Activated T-cell treated with anti-CD3 and anti-CD28 coated beads for 1 hour (primary cell): ENCODE measurements at regions not wholly inside any gene's neighbourhood (a gene's known extent, or its start where the extent isn't known, plus 50 kb on each side); places are given as distances from the start of the nearest gene placed in this dataset.

Experiments
- DNase-seq: peaks from one replicate; pipeline ENCODE4 v3.0.0-alpha.2; 2020; ENCODE audit warnings: low read depth

- no peak for DNase-seq
Measured at GRCh38 chr10:121099181-121099580, 248.0 kb downstream of the WDR11 start.

DNA sequence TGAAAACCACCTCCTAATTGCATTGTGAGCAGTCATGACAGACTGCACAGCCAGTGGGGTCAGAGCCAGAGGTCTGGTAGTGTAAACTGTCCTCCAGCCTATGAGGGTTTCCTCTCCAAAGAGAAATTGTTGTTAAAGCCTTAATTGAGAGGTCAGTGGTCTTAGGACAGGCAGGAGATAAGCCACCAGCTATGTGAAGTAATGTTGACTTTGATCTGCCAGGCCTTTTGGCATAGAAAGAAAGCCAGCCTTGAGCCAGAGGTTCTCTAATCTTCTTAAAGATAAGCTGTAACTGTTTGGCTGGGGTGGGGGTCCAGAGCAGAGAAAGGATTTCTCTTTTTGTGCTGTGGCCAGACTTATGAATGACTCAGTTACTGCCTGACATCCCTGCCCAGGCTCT, 248.4 kb downstream of the WDR11 start:
- no peak for DNase-seq

DNA sequence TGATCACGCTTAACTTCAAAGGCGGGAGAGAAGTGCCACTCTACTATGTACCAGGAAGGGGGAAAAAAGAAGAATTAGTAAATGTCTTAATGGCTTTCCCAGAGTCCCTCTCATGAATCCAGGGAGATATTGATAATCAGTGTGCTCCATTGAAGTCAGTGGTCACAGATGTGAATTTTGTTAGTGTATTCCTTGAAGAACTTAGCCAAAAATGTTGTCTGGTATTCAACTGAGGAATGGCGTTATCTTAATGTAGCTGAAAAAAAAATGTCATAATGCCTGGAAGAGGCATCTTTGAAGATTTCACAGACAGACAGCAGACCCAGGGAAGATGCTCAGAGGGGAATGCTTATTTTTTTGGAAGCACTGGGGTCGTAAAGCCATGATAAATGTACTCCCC, 250.4 kb downstream of the WDR11 start:
- DNase-seq, result no peak

- DNase-seq, result no peak
Measured at GRCh38 chr10:121102706-121103105, 251.5 kb downstream of the WDR11 start.

- no peak for DNase-seq
Measured at GRCh38 chr10:121104476-121105111, 253.4 kb downstream of the WDR11 start.

DNA sequence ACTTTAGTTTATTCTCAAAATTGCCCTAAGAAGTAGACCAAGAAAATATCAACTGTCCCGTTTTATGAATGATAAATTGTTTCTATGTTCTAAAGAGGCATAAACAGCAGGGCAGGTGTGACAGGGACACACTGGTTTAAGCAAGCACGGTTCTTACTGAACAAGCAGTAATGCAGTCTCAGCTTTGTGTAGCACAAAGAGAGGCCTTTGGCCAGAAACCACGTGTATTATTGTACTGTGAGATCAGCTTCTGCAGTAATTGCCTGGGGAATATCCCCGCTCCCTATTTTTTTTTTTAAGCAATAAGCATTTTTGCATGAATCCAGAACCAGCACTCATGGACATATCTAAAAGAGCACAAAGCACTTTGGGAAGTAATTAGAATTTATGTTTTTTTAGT, 255.4 kb downstream of the WDR11 start:
- no peak for DNase-seq

GRCh38 chr10:121108051-121108450, 256.9 kb downstream of the WDR11 start:
- DNase-seq, result no peak

DNA sequence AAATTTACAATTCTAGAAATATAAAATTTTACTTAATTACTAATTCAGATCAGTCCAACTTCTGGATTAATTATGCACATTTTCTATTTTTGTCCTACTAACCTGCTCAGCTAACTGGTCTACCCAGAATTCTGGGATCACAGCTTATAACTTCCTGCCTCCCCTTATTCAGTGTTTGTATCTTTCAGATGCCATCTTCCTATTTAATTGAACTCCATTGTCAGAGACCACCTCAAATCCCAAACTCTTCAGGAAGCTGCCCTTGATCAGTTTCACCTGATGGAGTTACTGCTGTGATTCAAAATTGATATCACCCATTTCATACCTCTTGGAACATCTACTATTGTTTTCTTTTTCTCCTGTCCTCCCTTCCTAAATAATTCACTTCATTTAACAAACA, 259.2 kb downstream of the WDR11 start:
- DNase-seq, result no peak

DNA sequence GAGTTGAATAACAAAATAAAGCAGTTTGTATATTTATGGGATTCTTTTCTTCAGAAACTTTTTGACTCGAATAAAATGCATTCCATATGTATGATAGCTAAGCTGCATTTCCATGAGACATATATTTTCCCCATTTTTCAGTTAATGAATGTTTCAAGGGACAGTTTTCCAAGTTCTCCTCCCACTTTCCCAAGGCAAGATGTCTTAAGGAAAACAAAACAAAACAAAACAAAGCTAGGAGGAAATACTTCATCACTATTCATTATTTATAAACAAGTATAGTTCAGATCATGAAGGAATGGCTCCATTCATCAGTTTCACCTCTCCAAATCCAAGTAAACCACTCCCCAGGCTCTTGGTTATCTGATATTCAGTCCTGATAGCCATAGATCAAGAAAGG, 261.0 kb downstream of the WDR11 start:
- no peak for DNase-seq

- no peak for DNase-seq
Measured at GRCh38 chr10:121112579-121113384, 261.6 kb downstream of the WDR11 start.

DNA sequence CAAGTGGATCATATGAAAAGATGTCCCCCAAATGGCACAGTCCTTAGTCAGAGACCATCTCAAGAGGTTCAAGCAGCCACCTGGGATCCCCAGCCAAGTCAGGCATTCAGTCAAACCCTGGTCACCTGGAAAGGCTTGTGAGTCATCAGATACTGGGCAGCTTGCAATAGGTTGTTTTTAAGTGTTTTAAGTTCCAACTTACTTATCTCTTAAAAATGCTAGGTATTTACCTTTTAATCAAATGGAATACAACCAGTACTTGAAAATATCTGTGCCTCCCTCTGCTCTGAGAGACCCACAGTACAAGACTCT, 262.2 kb downstream of the WDR11 start:
- no peak for DNase-seq

GRCh38 chr10:121113911-121114310, 262.7 kb downstream of the WDR11 start:
- DNase-seq, result no peak

DNA sequence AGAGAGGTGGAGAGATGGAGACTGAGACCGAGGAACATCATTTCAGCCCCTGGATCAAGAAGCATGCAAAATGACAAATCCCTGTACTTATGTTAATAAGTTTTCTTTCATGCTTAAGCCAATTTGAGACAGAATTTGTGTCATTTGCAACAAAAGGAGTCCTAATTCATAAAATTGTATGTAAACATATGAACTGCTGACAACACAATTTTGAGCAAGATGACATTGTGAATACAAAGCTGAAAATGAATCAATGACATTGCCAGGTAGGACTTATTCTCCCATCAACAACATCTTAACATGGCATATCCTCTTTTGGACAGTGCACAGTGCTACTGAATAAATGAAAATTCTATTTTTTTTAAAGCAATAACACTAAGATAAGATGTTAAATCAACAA, 264.0 kb downstream of the WDR11 start:
- DNase-seq, result no peak

DNA sequence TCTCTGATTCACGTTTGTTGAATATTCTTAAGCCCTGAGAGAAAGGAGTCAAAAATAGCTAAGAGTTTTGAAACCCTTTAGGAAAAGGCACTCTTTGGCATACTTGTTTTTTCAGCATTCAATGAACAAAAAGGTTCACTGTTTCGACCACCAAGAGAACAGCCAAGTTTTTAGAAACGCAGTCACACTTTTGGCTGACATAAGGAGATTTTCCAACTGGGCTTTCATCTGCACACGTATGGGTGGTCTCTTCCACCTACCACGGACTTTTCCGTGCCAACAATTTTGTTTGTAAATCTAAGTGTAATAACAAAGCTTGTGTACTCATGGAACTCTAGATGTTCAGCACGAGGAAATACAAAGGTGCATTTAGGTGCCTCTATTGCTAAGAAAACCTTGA, 270.3 kb downstream of the WDR11 start:
- no peak for DNase-seq

DNA sequence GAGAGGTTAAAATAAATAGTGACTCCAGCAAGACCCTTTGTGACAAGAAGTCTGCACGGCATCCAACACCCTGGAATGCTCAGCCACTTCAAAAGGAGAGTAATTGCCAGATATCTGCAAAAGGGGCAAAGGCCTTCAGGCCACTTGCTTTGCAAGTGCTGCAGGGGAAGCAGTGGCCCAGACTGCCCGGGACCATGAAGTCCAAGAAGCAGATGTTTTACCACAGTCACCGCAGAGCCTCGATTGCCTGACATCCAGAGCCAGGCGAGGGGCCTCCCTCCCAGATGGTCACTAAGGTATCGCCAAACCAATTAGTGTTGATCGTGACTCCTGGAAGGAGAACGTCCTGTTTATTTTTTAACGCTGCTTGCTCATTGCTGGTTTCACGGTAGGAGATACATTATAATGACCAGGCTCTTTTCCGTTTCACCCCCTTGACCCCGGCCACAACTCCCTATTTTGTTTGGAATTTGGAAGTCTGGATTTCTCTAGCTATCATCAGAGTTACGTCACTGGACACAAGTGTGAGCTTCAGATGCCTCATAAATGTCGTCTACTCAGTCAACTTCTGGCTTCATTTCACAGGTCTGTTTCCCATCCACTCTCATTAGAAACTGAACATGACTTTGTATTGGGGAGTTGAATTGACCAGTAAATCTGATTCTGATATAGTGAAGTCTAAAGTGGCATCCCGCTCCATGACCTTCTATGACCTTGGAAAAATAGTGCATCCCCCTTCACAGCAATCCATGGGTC, 276.2 kb downstream of the WDR11 start:
- no peak for DNase-seq

GRCh38 chr10:121128164-121128563, 277.0 kb downstream of the WDR11 start:
- DNase-seq, result no peak

DNA sequence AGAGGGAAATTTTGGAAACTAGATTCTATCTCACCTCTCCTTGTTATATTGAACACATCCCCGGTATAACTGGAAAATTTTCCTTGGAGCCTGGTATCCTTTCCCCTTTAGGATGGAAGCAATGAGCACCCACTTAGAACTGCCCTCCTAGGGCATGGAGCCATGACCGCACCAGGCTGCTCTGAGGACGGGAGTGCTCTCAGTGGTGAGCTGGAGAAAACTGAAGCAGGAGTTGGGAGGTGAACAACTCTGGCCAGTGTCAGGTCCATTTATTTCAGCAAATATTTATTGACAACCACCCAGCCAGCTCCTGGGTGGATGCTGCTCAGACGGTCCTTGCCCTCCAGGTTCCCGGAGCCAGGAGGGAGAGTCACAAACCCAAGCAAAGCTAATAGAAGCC, 278.1 kb downstream of the WDR11 start:
- no peak for DNase-seq

DNA sequence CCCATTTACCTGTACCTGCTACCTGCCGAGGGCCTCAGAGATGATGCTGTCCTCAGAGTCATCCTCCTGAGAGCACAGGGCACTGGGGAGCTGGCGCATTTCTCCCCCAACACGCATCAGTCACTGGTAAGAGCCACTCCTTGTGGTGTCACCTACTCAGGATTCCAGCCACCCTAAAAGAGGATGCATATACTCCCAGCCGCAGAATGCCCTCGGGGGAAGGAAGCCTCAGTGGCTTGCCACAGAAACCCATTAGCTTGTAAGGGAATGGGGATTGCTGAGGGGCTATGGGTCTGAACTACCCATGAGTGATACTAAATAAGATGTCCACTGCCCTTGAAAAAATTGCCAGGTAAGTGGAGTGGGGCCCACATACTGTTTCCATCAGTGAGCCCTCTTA, 279.2 kb downstream of the WDR11 start:
- DNase-seq, result no peak

GRCh38 chr10:121131014-121131413, 279.9 kb downstream of the WDR11 start:
- DNase-seq, result no peak

DNA sequence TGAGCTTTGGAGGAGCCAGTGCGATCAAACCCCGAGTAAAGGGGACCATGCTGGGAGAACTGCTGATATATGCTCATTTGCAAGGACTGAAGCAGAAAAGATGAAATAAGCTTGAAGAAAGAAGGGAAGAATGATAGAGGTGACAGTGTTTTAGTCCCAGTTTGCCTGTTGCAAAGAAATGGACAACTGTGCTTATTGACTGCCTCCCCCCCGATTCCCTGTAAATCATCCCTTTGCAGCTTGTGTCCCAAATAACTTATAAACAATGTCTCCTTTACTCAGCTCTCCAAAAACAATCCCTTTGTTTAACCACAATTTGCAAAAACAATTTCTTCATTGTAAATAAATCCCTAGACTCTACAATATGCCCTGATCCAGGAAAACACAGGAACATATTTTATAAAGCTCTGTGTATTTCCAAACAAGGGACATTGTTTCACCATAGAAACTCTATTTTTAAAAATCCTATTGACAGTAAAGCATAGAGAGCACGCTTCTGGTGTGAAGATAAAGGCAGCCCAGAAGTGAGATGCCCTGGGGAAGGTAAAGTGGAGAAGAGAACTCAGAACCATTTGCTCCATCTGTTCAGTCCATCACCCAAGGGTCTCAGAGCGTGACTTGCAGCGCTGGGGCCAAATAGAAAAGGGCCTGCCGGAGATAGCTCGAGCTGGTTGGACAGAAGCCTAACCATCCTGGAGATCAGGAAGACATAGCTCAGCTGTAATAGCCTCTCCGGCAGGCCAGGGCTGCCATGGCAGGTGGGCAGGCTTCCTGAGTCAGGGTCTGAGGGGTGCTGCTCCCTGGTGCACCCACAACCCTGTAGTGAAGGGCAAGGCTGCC, 280.5 kb downstream of the WDR11 start:
- DNase-seq, result no peak

- DNase-seq, result no peak
Measured at GRCh38 chr10:121132273-121132672, 281.1 kb downstream of the WDR11 start.

GRCh38 chr10:121133901-121134300, 282.7 kb downstream of the WDR11 start:
- no peak for DNase-seq
